Progenitor cell of endocrine pancreas (in vitro differentiated cells): ENCODE measurements at regions not wholly inside any gene's neighbourhood (a gene's known extent, or its start where the extent isn't known, plus 50 kb on each side); places are given as distances from the start of the nearest gene placed in this dataset.

ENCODE experiments used
- DNase-seq: peaks from one replicate; pipeline ENCODE4 v3.0.0; 2021; ENCODE audit warnings: low spot score; ENCODE audit not compliant: unreplicated experiment
- H3K27ac Mint-ChIP-seq: 2 replicates; pipeline ENCODE4 v1.8.0; 2021; ENCODE audit warnings: mild to moderate bottlenecking, moderate library complexity, mixed read lengths
- H3K27me3 Mint-ChIP-seq: 2 replicates; pipeline ENCODE4 v1.8.0; 2021; ENCODE audit warnings: mixed read lengths
- H3K36me3 Mint-ChIP-seq: 2 replicates; pipeline ENCODE4 v1.8.0; 2022; ENCODE audit warnings: mixed read lengths; ENCODE audit not compliant: insufficient read depth
- H3K4me1 Mint-ChIP-seq: 2 replicates; pipeline ENCODE4 v1.8.0; 2021; ENCODE audit warnings: low read depth, mixed read lengths
- H3K4me3 Mint-ChIP-seq: 2 replicates; pipeline ENCODE4 v1.8.0; 2021; ENCODE audit warnings: low read depth, mild to moderate bottlenecking, moderate library complexity, mixed read lengths
- H3K9me3 Mint-ChIP-seq: 2 replicates; pipeline ENCODE4 v1.8.0; 2021; ENCODE audit warnings: low read depth, mixed read lengths
- CTCF ChIP-seq: fragments of 200-600 bp; sonication (generic); IDR thresholded peaks from one replicate; pipeline ENCODE4 v1.5.0; 2021; ENCODE audit warnings: antibody characterized with exemption, mild to moderate bottlenecking; ENCODE audit not compliant: unreplicated experiment

- Mint-ChIP-seq H3K27ac (no peak overlapping the region), H3K36me3 (no peaks in the 10 kb centered on the region), H3K4me1 (no peaks in the 10 kb centered on the region), H3K9me3 (no peaks in the 10 kb centered on the region), H3K4me3 (no peak overlapping the region), H3K27me3 (peaks cover 30% of the 10 kb centered on the region)
- no peak for TF ChIP-seq CTCF
- no peak for DNase-seq
Observed at GRCh38 chr14:98229656-98230366, 1042.2 kb downstream of the BCL11B start.

GRCh38 chr14:98230411-98230810 is 1041.6 kb downstream of the BCL11B start:
- Mint-ChIP-seq H3K27me3 (peaks cover 31% of the 10 kb centered on the region), H3K27ac (no peak overlapping the region), H3K36me3 (no peaks in the 10 kb centered on the region), H3K4me3 (no peak overlapping the region), H3K4me1 (no peaks in the 10 kb centered on the region), H3K9me3 (no peaks in the 10 kb centered on the region)
- TF ChIP-seq CTCF: no peak
- DNase-seq: no peak

GRCh38 chr14:98231210-98231609 is 1040.8 kb downstream of the BCL11B start:
- H3K36me3 Mint-ChIP-seq: no peaks in the 10 kb centered on the region
- no peak for TF ChIP-seq CTCF
- H3K4me3 Mint-ChIP-seq: no peak overlapping the region
- no peaks in the 10 kb centered on the region for H3K9me3 Mint-ChIP-seq
- no peak overlapping the region for H3K27ac Mint-ChIP-seq
- peaks cover 31% of the 10 kb centered on the region for H3K27me3 Mint-ChIP-seq
- no peak for DNase-seq
- H3K4me1 Mint-ChIP-seq: no peaks in the 10 kb centered on the region

- no peak for DNase-seq
- no peak overlapping the region for H3K27ac Mint-ChIP-seq
Observed at GRCh38 chr14:98233656-98234055, 1038.3 kb downstream of the BCL11B start.

GRCh38 chr14:98234208-98234607 is 1037.8 kb downstream of the BCL11B start:
- Mint-ChIP-seq H3K4me1 (no peaks in the 10 kb centered on the region), H3K9me3 (no peaks in the 10 kb centered on the region), H3K4me3 (no peak overlapping the region), H3K27me3 (peaks cover 25% of the 10 kb centered on the region), H3K27ac (no peak overlapping the region), H3K36me3 (no peaks in the 10 kb centered on the region)
- DNase-seq: no peak
- TF ChIP-seq CTCF: no peak

More at GRCh38 chr14:98233656-98234055, 1038.3 kb downstream of the BCL11B start:
- no peaks in the 10 kb centered on the region for H3K9me3 Mint-ChIP-seq
- TF ChIP-seq CTCF: no peak
- H3K4me3 Mint-ChIP-seq: no peak overlapping the region
- no peaks in the 10 kb centered on the region for H3K36me3 Mint-ChIP-seq
- H3K4me1 Mint-ChIP-seq: no peaks in the 10 kb centered on the region
- peaks cover 27% of the 10 kb centered on the region for H3K27me3 Mint-ChIP-seq
